WTC11 (cell line): ENCODE measurements at regions not wholly inside any gene's neighbourhood (a gene's known extent, or its start where the extent isn't known, plus 50 kb on each side); places are given as distances from the start of the nearest gene placed in this dataset.

Source experiments
- ATAC-seq: fragments of 200-7000 bp; cut with Tn5 transposase; 2 replicates; pipeline ENCODE4 v1.10.0; 2021; ENCODE audit warnings: mild to moderate bottlenecking, moderate library complexity
- CTCF ChIA-PET: fragments of 300-600 bp; sonication (Branson Sonifier 250); formaldehyde crosslinking; loops from one replicate; lab custom pipeline; 2021; ENCODE audit warnings: antibody characterized with exemption; lab: Charles Lee
- POLR2A ChIA-PET: fragments of 350-600 bp; sonication (Branson Sonifier 250); formaldehyde crosslinking; loops from one replicate; lab custom pipeline; 2021; ENCODE audit warnings: antibody characterized with exemption; lab: Charles Lee
- DNase-seq: peaks from one replicate; pipeline ENCODE4 v3.0.0; 2021; ENCODE audit warnings: low spot score
- H3K27ac Mint-ChIP-seq: 2 replicates; pipeline ENCODE4 v1.8.0; 2021; ENCODE audit warnings: mixed read lengths
- H3K27me3 Mint-ChIP-seq: 2 replicates; pipeline ENCODE4 v1.8.0; 2021; ENCODE audit warnings: low read depth, mild to moderate bottlenecking, moderate library complexity, mixed read lengths
- H3K36me3 Mint-ChIP-seq: 2 replicates; pipeline ENCODE4 v1.8.0; 2021; ENCODE audit warnings: mixed read lengths
- H3K4me1 Mint-ChIP-seq: 2 replicates; pipeline ENCODE4 v1.8.0; 2022; ENCODE audit warnings: mixed read lengths
- H3K4me3 Mint-ChIP-seq: 2 replicates; pipeline ENCODE4 v1.8.0; 2021; ENCODE audit warnings: mild to moderate bottlenecking, moderate library complexity, mixed read lengths
- H3K9me3 Mint-ChIP-seq: 2 replicates; pipeline ENCODE4 v1.8.0; 2021; ENCODE audit warnings: mixed read lengths
- KAT7 ChIP-seq: sonication (generic); formaldehyde crosslinking; IDR thresholded peaks from 2 replicates; pipeline ENCODE4 v1.8.1; 2023; ENCODE audit warnings: missing genetic modification reagents, mild to moderate bottlenecking, borderline replicate concordance
- MYBL2 ChIP-seq: sonication (generic); formaldehyde crosslinking; IDR thresholded peaks from 2 replicates; pipeline ENCODE4 v1.8.1; 2023; ENCODE audit warnings: mild to moderate bottlenecking, moderate library complexity, missing genetic modification reagents
- PRRX2 ChIP-seq: fragments of 250-450 bp; sonication (Bioruptor Pico); IDR thresholded peaks from 2 replicates; pipeline ENCODE4 v1.8.0; 2021; ENCODE audit warnings: mild to moderate bottlenecking
- RORB ChIP-seq: fragments of 250-450 bp; sonication (Bioruptor Pico); IDR thresholded peaks from 2 replicates; pipeline ENCODE4 v1.9.0; 2021; ENCODE audit warnings: mild to moderate bottlenecking
- SOX15 ChIP-seq: fragments of 250-450 bp; sonication (Bioruptor Pico); IDR thresholded peaks from 2 replicates; pipeline ENCODE4 v1.9.0; 2021; ENCODE audit warnings: mild to moderate bottlenecking
- ZNF219 ChIP-seq: sonication (generic); formaldehyde crosslinking; IDR thresholded peaks from 2 replicates; pipeline ENCODE4 v1.8.0; 2023; ENCODE audit warnings: missing genetic modification reagents, mild to moderate bottlenecking, borderline replicate concordance
- ZNF671 ChIP-seq: fragments of 250-450 bp; sonication (Bioruptor Pico); IDR thresholded peaks from 2 replicates; pipeline ENCODE4 v1.8.0; 2021; ENCODE audit warnings: mild to moderate bottlenecking
- TF ChIP-seq, protein P1 (sequence below): sonication (generic); formaldehyde crosslinking; IDR thresholded peaks from 2 replicates; pipeline ENCODE4 v1.8.0; 2023; ENCODE audit warnings: missing genetic modification reagents, mild to moderate bottlenecking, borderline replicate concordance
- TF ChIP-seq, protein P2 (sequence below): sonication (generic); formaldehyde crosslinking; IDR thresholded peaks from 2 replicates; pipeline ENCODE4 v1.8.1; 2022; ENCODE audit warnings: missing genetic modification reagents, borderline replicate concordance
- TF ChIP-seq, protein P3 (sequence below): sonication (generic); formaldehyde crosslinking; IDR thresholded peaks from 2 replicates; pipeline ENCODE4 v1.8.1; 2023; ENCODE audit warnings: mild to moderate bottlenecking, missing genetic modification reagents, moderate library complexity
- TF ChIP-seq, protein P4 (sequence below): sonication (generic); formaldehyde crosslinking; IDR thresholded peaks from 2 replicates; pipeline ENCODE4 v1.8.1; 2022; ENCODE audit warnings: low read depth, missing genetic modification reagents, borderline replicate concordance
- TF ChIP-seq, protein P5 (sequence below): sonication (generic); formaldehyde crosslinking; IDR thresholded peaks from 2 replicates; pipeline ENCODE4 v1.8.1; 2023; ENCODE audit warnings: mild to moderate bottlenecking, missing genetic modification reagents, moderate library complexity
- TF ChIP-seq, protein P6 (sequence below): fragments of 250-450 bp; sonication (Bioruptor Pico); IDR thresholded peaks from 2 replicates; pipeline ENCODE4 v1.9.0; 2021; ENCODE audit warnings: mild to moderate bottlenecking
- TF ChIP-seq, protein P7 (sequence below): sonication (generic); formaldehyde crosslinking; IDR thresholded peaks from 2 replicates; pipeline ENCODE4 v1.8.0; 2022; ENCODE audit warnings: mild to moderate bottlenecking, missing genetic modification reagents
- TF ChIP-seq, protein P8 (sequence below): sonication (generic); formaldehyde crosslinking; IDR thresholded peaks from 2 replicates; pipeline ENCODE4 v1.8.0; 2022; ENCODE audit warnings: mild to moderate bottlenecking, missing genetic modification reagents
- TF ChIP-seq, protein P9 (sequence below): sonication (generic); formaldehyde crosslinking; IDR thresholded peaks from 2 replicates; pipeline ENCODE4 v1.8.0; 2022; ENCODE audit warnings: mild to moderate bottlenecking, missing genetic modification reagents
- TF ChIP-seq, protein P10 (sequence below): sonication (generic); formaldehyde crosslinking; IDR thresholded peaks from 2 replicates; pipeline ENCODE4 v1.8.1; 2023; ENCODE audit warnings: mild to moderate bottlenecking, moderate library complexity, missing genetic modification reagents

DNA sequence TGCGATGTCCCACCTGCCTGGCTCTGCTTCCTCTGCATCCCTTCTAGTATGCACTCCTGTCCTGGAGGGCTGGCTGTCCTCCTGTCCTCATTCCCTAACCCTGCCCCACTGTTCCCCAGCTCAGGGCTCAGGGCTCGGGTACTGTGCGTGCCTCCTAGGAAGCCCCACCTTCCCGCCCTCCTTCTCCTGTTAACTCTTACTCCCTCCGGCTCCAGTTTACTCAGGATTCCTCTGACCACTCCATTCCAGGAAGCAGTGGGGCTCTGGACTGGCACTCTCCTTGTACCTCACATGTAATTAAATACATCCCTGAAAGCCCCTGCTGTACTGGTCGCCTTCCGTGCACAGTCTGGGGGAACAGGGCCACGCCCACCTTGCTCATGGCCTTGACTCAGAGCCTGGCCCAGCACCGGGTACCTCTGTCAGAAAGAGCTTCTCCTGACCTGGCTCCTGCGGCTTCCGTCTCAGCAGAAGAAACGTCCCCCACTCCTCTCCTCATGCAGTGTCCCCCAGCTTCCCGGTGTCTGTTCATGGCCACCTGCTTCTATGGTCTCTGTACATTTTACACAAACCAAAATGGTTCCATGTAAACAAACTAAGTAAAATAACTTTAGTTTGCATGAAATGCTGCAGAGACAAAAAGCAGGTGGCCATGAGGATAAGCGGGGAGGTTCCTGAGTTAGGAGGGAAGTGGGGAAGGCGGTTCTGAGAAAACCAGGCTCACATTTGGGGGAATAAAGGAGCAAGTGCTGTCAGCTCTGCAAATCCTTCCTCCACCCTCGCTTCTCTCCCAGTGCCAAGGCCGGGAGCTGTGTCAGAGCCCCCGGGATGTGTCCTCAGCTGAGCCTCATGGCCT is 445.9 kb downstream of the BRD1 start (continued):
- TF ChIP-seq, protein P1, sequence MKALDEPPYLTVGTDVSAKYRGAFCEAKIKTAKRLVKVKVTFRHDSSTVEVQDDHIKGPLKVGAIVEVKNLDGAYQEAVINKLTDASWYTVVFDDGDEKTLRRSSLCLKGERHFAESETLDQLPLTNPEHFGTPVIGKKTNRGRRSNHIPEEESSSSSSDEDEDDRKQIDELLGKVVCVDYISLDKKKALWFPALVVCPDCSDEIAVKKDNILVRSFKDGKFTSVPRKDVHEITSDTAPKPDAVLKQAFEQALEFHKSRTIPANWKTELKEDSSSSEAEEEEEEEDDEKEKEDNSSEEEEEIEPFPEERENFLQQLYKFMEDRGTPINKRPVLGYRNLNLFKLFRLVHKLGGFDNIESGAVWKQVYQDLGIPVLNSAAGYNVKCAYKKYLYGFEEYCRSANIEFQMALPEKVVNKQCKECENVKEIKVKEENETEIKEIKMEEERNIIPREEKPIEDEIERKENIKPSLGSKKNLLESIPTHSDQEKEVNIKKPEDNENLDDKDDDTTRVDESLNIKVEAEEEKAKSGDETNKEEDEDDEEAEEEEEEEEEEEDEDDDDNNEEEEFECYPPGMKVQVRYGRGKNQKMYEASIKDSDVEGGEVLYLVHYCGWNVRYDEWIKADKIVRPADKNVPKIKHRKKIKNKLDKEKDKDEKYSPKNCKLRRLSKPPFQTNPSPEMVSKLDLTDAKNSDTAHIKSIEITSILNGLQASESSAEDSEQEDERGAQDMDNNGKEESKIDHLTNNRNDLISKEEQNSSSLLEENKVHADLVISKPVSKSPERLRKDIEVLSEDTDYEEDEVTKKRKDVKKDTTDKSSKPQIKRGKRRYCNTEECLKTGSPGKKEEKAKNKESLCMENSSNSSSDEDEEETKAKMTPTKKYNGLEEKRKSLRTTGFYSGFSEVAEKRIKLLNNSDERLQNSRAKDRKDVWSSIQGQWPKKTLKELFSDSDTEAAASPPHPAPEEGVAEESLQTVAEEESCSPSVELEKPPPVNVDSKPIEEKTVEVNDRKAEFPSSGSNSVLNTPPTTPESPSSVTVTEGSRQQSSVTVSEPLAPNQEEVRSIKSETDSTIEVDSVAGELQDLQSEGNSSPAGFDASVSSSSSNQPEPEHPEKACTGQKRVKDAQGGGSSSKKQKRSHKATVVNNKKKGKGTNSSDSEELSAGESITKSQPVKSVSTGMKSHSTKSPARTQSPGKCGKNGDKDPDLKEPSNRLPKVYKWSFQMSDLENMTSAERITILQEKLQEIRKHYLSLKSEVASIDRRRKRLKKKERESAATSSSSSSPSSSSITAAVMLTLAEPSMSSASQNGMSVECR: no peak
- TF ChIP-seq, protein P2, sequence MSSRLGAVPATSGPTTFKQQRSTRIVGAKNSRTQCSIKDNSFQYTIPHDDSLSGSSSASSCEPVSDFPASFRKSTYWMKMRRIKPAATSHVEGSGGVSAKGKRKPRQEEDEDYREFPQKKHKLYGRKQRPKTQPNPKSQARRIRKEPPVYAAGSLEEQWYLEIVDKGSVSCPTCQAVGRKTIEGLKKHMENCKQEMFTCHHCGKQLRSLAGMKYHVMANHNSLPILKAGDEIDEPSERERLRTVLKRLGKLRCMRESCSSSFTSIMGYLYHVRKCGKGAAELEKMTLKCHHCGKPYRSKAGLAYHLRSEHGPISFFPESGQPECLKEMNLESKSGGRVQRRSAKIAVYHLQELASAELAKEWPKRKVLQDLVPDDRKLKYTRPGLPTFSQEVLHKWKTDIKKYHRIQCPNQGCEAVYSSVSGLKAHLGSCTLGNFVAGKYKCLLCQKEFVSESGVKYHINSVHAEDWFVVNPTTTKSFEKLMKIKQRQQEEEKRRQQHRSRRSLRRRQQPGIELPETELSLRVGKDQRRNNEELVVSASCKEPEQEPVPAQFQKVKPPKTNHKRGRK (CRISPR knock-in tag): no peak
- TF ChIP-seq KAT7: no peak

DNA sequence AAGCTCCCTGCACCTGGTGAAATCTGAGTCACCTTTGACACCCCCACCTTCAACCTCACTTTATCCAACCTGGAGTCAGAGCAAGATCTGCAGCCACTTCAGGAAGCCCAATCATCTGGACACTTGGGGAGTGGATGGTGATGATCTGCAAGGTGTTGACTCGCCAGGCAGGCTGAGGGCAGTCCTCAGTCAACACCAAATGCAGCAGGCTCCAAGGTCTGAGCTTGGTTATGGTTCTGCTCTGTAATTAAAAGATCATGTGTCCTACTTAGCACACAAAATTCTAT is 446.9 kb downstream of the BRD1 start:
- H3K27me3 Mint-ChIP-seq: no peaks in the 10 kb centered on the region
- no peak for ATAC-seq

More for the DNA sequence above, 446.9 kb downstream of the BRD1 start:
- Mint-ChIP-seq H3K36me3 (no peaks in the 10 kb centered on the region), H3K4me3 (no peak overlapping the region), H3K27ac (no peak overlapping the region)
- no peak for DNase-seq
- ChIA-PET POLR2A (no interaction called here), CTCF (no interaction called here)
- TF ChIP-seq, protein P3, sequence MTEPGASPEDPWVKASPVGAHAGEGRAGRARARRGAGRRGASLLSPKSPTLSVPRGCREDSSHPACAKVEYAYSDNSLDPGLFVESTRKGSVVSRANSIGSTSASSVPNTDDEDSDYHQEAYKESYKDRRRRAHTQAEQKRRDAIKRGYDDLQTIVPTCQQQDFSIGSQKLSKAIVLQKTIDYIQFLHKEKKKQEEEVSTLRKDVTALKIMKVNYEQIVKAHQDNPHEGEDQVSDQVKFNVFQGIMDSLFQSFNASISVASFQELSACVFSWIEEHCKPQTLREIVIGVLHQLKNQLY: no peak
- TF ChIP-seq RORB (CRISPR knock-in tag): no peak
- TF ChIP-seq, protein P4, sequence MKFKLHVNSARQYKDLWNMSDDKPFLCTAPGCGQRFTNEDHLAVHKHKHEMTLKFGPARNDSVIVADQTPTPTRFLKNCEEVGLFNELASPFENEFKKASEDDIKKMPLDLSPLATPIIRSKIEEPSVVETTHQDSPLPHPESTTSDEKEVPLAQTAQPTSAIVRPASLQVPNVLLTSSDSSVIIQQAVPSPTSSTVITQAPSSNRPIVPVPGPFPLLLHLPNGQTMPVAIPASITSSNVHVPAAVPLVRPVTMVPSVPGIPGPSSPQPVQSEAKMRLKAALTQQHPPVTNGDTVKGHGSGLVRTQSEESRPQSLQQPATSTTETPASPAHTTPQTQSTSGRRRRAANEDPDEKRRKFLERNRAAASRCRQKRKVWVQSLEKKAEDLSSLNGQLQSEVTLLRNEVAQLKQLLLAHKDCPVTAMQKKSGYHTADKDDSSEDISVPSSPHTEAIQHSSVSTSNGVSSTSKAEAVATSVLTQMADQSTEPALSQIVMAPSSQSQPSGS (CRISPR knock-in tag): no peak
- TF ChIP-seq, protein P5, sequence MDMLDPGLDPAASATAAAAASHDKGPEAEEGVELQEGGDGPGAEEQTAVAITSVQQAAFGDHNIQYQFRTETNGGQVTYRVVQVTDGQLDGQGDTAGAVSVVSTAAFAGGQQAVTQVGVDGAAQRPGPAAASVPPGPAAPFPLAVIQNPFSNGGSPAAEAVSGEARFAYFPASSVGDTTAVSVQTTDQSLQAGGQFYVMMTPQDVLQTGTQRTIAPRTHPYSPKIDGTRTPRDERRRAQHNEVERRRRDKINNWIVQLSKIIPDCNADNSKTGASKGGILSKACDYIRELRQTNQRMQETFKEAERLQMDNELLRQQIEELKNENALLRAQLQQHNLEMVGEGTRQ (CRISPR knock-in tag): no peak
- TF ChIP-seq MYBL2: no peak
- no peak for TF ChIP-seq ZNF219
- TF ChIP-seq SOX15: no peak
- TF ChIP-seq, protein P6, sequence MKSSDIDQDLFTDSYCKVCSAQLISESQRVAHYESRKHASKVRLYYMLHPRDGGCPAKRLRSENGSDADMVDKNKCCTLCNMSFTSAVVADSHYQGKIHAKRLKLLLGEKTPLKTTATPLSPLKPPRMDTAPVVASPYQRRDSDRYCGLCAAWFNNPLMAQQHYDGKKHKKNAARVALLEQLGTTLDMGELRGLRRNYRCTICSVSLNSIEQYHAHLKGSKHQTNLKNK (CRISPR knock-in tag): no peak
- TF ChIP-seq, protein P7, sequence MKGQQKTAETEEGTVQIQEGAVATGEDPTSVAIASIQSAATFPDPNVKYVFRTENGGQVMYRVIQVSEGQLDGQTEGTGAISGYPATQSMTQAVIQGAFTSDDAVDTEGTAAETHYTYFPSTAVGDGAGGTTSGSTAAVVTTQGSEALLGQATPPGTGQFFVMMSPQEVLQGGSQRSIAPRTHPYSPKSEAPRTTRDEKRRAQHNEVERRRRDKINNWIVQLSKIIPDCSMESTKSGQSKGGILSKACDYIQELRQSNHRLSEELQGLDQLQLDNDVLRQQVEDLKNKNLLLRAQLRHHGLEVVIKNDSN (CRISPR knock-in tag): no peak
- TF ChIP-seq, protein P8, sequence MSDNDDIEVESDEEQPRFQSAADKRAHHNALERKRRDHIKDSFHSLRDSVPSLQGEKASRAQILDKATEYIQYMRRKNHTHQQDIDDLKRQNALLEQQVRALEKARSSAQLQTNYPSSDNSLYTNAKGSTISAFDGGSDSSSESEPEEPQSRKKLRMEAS: no peak
- TF ChIP-seq, protein P9, sequence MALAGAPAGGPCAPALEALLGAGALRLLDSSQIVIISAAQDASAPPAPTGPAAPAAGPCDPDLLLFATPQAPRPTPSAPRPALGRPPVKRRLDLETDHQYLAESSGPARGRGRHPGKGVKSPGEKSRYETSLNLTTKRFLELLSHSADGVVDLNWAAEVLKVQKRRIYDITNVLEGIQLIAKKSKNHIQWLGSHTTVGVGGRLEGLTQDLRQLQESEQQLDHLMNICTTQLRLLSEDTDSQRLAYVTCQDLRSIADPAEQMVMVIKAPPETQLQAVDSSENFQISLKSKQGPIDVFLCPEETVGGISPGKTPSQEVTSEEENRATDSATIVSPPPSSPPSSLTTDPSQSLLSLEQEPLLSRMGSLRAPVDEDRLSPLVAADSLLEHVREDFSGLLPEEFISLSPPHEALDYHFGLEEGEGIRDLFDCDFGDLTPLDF (CRISPR knock-in tag): no peak
- TF ChIP-seq KAT7: no peak
- no peak for TF ChIP-seq PRRX2 (CRISPR knock-in tag)
- no peak for TF ChIP-seq ZNF671
- TF ChIP-seq, protein P10, sequence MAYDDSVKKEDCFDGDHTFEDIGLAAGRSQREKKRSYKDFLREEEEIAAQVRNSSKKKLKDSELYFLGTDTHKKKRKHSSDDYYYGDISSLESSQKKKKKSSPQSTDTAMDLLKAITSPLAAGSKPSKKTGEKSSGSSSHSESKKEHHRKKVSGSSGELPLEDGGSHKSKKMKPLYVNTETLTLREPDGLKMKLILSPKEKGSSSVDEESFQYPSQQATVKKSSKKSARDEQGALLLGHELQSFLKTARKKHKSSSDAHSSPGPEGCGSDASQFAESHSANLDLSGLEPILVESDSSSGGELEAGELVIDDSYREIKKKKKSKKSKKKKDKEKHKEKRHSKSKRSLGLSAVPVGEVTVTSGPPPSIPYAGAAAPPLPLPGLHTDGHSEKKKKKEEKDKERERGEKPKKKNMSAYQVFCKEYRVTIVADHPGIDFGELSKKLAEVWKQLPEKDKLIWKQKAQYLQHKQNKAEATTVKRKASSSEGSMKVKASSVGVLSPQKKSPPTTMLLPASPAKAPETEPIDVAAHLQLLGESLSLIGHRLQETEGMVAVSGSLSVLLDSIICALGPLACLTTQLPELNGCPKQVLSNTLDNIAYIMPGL: no peak
- TF ChIP-seq, protein P2 (CRISPR knock-in tag): no peak
- TF ChIP-seq, all 79 proteins: peak for 0
- Mint-ChIP-seq H3K4me1 (peaks cover 17% of the 10 kb centered on the region), H3K9me3 (peaks cover 9% of the 10 kb centered on the region; the same call in 1 of the 2 replicates)
